Natural killer cell treated with Interleukin-12 subunit alpha and Interleukin-12 subunit beta and Interleukin-15 and Interleukin-18, amount 100 ng/mL, for 72 hours (primary cell): ENCODE measurements at regions not wholly inside any gene's neighbourhood (a gene's known extent, or its start where the extent isn't known, plus 50 kb on each side); places are given as distances from the start of the nearest gene placed in this dataset.
"Not testable (repeated sequence)": the region's sequence is repeated elsewhere in the genome, so short reads cannot be mapped to it uniquely, and the experiment has no call there.

Source experiments
- ATAC-seq, 2 donors: fragments of 150-1000 bp; cut with Tn5 transposase in 1 of 2; sonication (Bioruptor Pico), chemical (Tn5 transposase) in 1 of 2; 2 replicates each; pipeline ENCODE4 v1.10.0; 2021
- DNase-seq: peaks from one replicate; pipeline ENCODE4 v3.0.0; 2022; ENCODE audit warnings: low spot score
- H3K27ac Mint-ChIP-seq, 2 donors: 1 replicate in 1 of 2; 2 replicates in 1 of 2; pipeline ENCODE4 v1.8.0; 2022; ENCODE audit warnings: mixed read lengths in 2 of 2, mild to moderate bottlenecking in 1 of 2, moderate library complexity in 1 of 2
- H3K27me3 Mint-ChIP-seq, 2 donors: 1 replicate in 1 of 2; 2 replicates in 1 of 2; pipeline ENCODE4 v1.8.0; 2022; ENCODE audit warnings: mixed read lengths in 2 of 2
- H3K36me3 Mint-ChIP-seq: one replicate; pipeline ENCODE4 v1.8.0; 2022; ENCODE audit warnings: mixed read lengths
- H3K4me1 Mint-ChIP-seq, 2 donors: 1 replicate in 1 of 2; 2 replicates in 1 of 2; pipeline ENCODE4 v1.8.0; 2022; ENCODE audit warnings: low read depth in 2 of 2, mixed read lengths in 2 of 2, mild to moderate bottlenecking in 1 of 2
- H3K4me3 Mint-ChIP-seq: one replicate; pipeline ENCODE4 v1.8.0; 2022; ENCODE audit warnings: mixed read lengths
- H3K9me3 Mint-ChIP-seq: 2 replicates; pipeline ENCODE4 v1.8.0; 2022; ENCODE audit warnings: mixed read lengths

DNA sequence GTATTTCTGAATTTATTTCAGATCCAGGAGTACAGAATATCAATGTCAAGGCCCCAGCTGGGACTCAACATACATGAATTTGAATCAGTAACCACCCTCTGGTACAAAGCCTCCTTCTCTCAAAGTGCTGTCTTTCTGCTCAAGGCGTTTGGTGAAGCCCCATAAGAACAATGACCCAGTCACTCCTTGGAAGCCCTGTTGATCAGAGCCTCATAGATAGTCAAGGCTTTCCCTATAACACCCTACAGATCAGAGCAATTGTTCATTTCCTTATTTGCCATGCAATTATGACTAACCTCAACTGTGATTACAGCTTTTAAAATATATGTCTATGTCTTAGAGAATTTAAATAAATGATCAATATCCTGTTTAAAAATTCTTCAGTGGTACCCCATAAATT lies 159.1 kb upstream of the CREB1 start:
- no peak for DNase-seq

DNA sequence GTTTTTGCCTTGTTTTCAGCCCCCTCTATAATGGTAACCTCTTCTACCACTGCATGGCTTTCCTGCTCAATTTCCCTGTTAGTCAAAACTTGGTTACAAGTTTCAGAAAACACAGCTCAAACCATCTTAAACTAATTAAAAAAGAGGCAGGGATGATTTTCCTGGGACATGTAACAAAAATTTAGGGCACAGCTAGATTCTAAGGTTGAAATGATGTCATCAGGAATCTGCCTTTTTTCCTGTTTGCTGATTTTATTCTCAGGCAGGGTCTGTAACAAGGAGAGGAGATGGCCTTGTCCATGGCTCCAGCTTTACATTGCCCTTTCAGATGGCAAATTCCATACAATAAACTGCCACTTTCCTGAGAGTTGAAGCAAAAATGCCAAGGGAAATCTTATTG lies 157.9 kb upstream of the CREB1 start:
- Mint-ChIP-seq H3K27ac (no peak overlapping the region), H3K4me1 (no peaks in the 10 kb centered on the region), H3K4me3 (no peak overlapping the region), H3K27me3 (peaks cover 4 to 8% of the 10 kb centered on the region in 2 donors), H3K9me3 (peaks cover 13% of the 10 kb centered on the region), H3K36me3 (peaks cover 23% of the 10 kb centered on the region)
- DNase-seq (no peak), ATAC-seq (no peak)

More for the DNA sequence above, 159.1 kb upstream of the CREB1 start:
- Mint-ChIP-seq H3K4me3 (no peak overlapping the region), H3K36me3 (peaks cover 23% of the 10 kb centered on the region), H3K4me1 (no peaks in the 10 kb centered on the region), H3K27me3 (peaks cover 4 to 8% of the 10 kb centered on the region in 2 donors), H3K9me3 (peaks cover 10% of the 10 kb centered on the region), H3K27ac (no peak overlapping the region)
- no peak for ATAC-seq

GRCh38 chr2:207372483-207372882 lies 157.3 kb upstream of the CREB1 start:
- Mint-ChIP-seq H3K36me3 (peaks cover 29% of the 10 kb centered on the region), H3K4me3 (no peak overlapping the region), H3K27me3 (peaks cover 4 to 8% of the 10 kb centered on the region in 2 donors), H3K9me3 (peaks cover 13% of the 10 kb centered on the region), H3K27ac (no peak overlapping the region), H3K4me1 (no peaks in the 10 kb centered on the region)
- DNase-seq (no peak), ATAC-seq (no peak)

DNA sequence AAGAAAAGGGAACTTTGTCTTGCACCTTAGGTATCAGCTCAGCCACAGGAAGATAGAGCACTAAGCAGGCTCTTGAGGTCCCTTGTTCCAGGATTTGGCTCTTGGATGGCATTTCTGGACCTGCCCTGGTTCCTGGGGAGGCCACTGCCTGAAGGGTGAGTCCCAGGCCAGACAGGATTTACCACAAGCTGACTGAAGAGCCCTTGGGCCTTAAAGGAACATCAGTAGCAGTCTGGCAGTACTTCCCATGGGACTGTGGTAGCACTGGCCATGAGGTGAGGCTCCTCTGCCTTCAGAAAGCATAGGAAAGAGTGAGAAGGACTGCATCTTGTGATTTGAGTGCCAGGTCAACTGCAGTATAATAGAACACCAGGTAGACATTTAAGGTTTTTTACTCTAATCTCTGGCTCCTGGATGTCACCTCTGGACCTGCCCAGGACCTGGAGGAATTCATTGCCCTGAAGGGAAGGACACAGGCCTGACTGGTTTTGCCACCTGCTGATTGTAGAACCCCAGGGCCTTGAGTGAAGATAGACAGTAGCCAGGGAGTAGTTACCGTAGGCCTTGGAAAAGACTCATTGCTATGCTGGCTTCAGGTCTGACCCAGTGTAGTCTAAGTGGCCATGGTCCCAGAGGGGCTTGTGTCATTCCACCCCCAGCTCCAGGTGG lies 154.4 kb upstream of the CREB1 start:
- Mint-ChIP-seq H3K27me3 (peaks cover 7 to 8% of the 10 kb centered on the region in 2 donors), H3K27ac (no peak overlapping the region), H3K9me3 (peaks cover 32% of the 10 kb centered on the region), H3K4me3 (no peak overlapping the region), H3K4me1 (no peaks in the 10 kb centered on the region), H3K36me3 (peaks cover 54% of the 10 kb centered on the region)
- DNase-seq (no peak), ATAC-seq (peak in 1 of 2 donors; percentile 11)

GRCh38 chr2:207378620-207379019 lies 151.1 kb upstream of the CREB1 start:
- Mint-ChIP-seq H3K9me3 (peaks cover 22% of the 10 kb centered on the region), H3K36me3 (peaks cover 50% of the 10 kb centered on the region)
- not testable (repeated sequence) for H3K4me1 Mint-ChIP-seq, H3K27ac Mint-ChIP-seq, DNase-seq, H3K4me3 Mint-ChIP-seq, ATAC-seq, H3K27me3 Mint-ChIP-seq

GRCh38 chr2:207385076-207385475 lies 144.7 kb upstream of the CREB1 start:
- Mint-ChIP-seq H3K4me3 (no peak overlapping the region), H3K36me3 (peaks cover 22% of the 10 kb centered on the region), H3K9me3 (peaks cover 7% of the 10 kb centered on the region), H3K4me1 (peaks cover 2 to 4% of the 10 kb centered on the region in 2 donors), H3K27me3 (peaks cover 0 to 3% of the 10 kb centered on the region in 2 donors), H3K27ac (no peak overlapping the region)
- ATAC-seq (no peak), DNase-seq (no peak)

- Mint-ChIP-seq H3K36me3 (peaks cover 20% of the 10 kb centered on the region), H3K27me3 (peaks cover 3 to 4% of the 10 kb centered on the region in 2 donors), H3K9me3 (peaks cover 5% of the 10 kb centered on the region), H3K27ac (no peak overlapping the region), H3K4me3 (no peak overlapping the region), H3K4me1 (peaks cover 2 to 4% of the 10 kb centered on the region in 2 donors)
- ATAC-seq (peak in 1 of 2 donors; percentile 55), DNase-seq (no peak)
Measured at GRCh38 chr2:207385903-207386302, 143.9 kb upstream of the CREB1 start.

GRCh38 chr2:207387001-207387571 lies 142.7 kb upstream of the CREB1 start:
- Mint-ChIP-seq H3K4me1 (peaks cover 2 to 4% of the 10 kb centered on the region in 2 donors), H3K4me3 (no peak overlapping the region), H3K9me3 (peaks cover 5% of the 10 kb centered on the region), H3K27me3 (peaks cover 9 to 11% of the 10 kb centered on the region in 2 donors), H3K27ac (no peak overlapping the region), H3K36me3 (peaks cover 12% of the 10 kb centered on the region)
- DNase-seq (no peak), ATAC-seq (no peak)

GRCh38 chr2:207390302-207391095 lies 139.3 kb upstream of the CREB1 start:
- H3K9me3 Mint-ChIP-seq = peaks cover 5% of the 10 kb centered on the region
- DNase-seq (no peak), ATAC-seq (no peak)
- no peak overlapping the region for H3K27ac Mint-ChIP-seq
- peaks cover 5% of the 10 kb centered on the region for H3K36me3 Mint-ChIP-seq
- peaks cover 8 to 20% of the 10 kb centered on the region in 2 donors for H3K4me1 Mint-ChIP-seq
- peaks cover 23 to 25% of the 10 kb centered on the region in 2 donors for H3K27me3 Mint-ChIP-seq
- H3K4me3 Mint-ChIP-seq = no peak overlapping the region

DNA sequence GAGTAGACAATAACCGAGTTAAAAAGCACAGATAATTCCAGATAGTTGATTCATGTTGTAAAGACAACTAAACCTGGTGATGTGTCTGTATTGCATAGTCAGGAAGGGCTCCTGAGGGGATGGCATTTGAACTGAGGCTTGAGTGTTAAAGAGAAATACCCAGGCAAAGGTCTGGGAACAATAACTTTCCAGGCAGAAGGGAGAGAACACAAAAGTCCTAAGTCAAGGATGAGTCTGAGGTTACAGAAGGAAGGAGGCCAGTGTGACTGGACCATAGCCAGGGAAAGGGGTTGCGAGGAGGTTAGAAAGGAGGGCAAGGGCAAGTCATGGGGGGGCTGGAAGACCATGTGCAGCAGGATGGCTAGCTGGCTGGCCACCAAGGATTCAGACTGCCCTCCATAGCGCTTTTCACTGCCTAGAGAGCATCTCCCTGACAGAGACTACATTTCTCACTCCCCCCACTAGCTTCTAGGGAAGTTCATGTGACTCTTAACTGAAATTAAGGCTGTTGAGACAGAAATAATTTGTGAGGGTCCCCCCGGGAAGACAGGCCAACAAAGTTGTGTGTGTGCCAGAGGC lies 135.5 kb upstream of the CREB1 start:
- Mint-ChIP-seq H3K27me3 (peaks cover 28 to 36% of the 10 kb centered on the region in 2 donors), H3K4me3 (no peak overlapping the region), H3K27ac (peak overlapping the region; percentile 25 to 85), H3K4me1 (peaks cover 7 to 19% of the 10 kb centered on the region in 2 donors), H3K36me3 (peaks cover 8% of the 10 kb centered on the region), H3K9me3 (peaks cover 6% of the 10 kb centered on the region)
- no peak for ATAC-seq
- DNase-seq = no peak

- peak overlapping the region; percentile 25 to 85 for H3K27ac Mint-ChIP-seq
Measured at GRCh38 chr2:207394812-207395534, 134.8 kb upstream of the CREB1 start.

GRCh38 chr2:207395535-207396251 lies 134.1 kb upstream of the CREB1 start:
- Mint-ChIP-seq H3K9me3 (peaks cover 6% of the 10 kb centered on the region), H3K4me3 (peak overlapping the region; percentile 65), H3K4me1 (peaks cover 7 to 19% of the 10 kb centered on the region in 2 donors), H3K27ac (peak overlapping the region in 1 of 2 donors; percentile 85), H3K36me3 (peaks cover 8% of the 10 kb centered on the region), H3K27me3 (peaks cover 27 to 36% of the 10 kb centered on the region in 2 donors)
- no peak for DNase-seq
- ATAC-seq = no peak

More at GRCh38 chr2:207394812-207395534, 134.8 kb upstream of the CREB1 start:
- H3K4me3 Mint-ChIP-seq = peak overlapping the region; percentile 65
- peaks cover 8% of the 10 kb centered on the region for H3K36me3 Mint-ChIP-seq
- peaks cover 28 to 36% of the 10 kb centered on the region in 2 donors for H3K27me3 Mint-ChIP-seq
- DNase-seq (no peak), ATAC-seq (peak; percentile 87 to 95)
- peaks cover 7 to 19% of the 10 kb centered on the region in 2 donors for H3K4me1 Mint-ChIP-seq
- H3K9me3 Mint-ChIP-seq = peaks cover 6% of the 10 kb centered on the region
